Breast epithelium (tissue), 3 donors: ENCODE measurements at regions not wholly inside any gene's neighbourhood (a gene's known extent, or its start where the extent isn't known, plus 50 kb on each side); places are given as distances from the start of the nearest gene placed in this dataset.

ENCODE experiments used
- POLR2AphosphoS5 ChIP-seq, 3 donors: sonication (generic); formaldehyde crosslinking; IDR thresholded peaks; one replicate each; pipeline ENCODE4 v1.6.1; 2017; ENCODE audit warnings: antibody characterized with exemption in 3 of 3
- TF ChIP-seq, protein P1 (sequence below), 3 donors: fragments of 450-650 bp; IDR thresholded peaks; one replicate each; pipeline ENCODE4 v1.5.1; 2016 to 2017; ENCODE audit warnings: antibody characterized with exemption in 3 of 3, mild to moderate bottlenecking in 3 of 3, moderate library complexity in 3 of 3

GRCh38 chr18:55092166-55092565 is 132.9 kb upstream of the CCDC68 start:
- TF ChIP-seq, protein P1, sequence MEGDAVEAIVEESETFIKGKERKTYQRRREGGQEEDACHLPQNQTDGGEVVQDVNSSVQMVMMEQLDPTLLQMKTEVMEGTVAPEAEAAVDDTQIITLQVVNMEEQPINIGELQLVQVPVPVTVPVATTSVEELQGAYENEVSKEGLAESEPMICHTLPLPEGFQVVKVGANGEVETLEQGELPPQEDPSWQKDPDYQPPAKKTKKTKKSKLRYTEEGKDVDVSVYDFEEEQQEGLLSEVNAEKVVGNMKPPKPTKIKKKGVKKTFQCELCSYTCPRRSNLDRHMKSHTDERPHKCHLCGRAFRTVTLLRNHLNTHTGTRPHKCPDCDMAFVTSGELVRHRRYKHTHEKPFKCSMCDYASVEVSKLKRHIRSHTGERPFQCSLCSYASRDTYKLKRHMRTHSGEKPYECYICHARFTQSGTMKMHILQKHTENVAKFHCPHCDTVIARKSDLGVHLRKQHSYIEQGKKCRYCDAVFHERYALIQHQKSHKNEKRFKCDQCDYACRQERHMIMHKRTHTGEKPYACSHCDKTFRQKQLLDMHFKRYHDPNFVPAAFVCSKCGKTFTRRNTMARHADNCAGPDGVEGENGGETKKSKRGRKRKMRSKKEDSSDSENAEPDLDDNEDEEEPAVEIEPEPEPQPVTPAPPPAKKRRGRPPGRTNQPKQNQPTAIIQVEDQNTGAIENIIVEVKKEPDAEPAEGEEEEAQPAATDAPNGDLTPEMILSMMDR (IDR thresholded peaks at IDR 0.05) = no peak
- no peak for TF ChIP-seq POLR2AphosphoS5 (IDR thresholded peaks at IDR 0.05)
